Left lung (tissue), 4 donors: ENCODE measurements at regions not wholly inside any gene's neighbourhood (a gene's known extent, or its start where the extent isn't known, plus 50 kb on each side); places are given as distances from the start of the nearest gene placed in this dataset.

Experiments
- ATAC-seq: fragments of 200-7000 bp; cut with Tn5 transposase; one replicate; pipeline ENCODE4 v1.9.1; 2020; ENCODE audit warnings: moderate library complexity
- DNase-seq, 4 donors: peaks; one replicate each; pipeline ENCODE4 v3.0.0-alpha.2; 2013 to 2020
- H3K27ac ChIP-seq, 2 donors: fragments of 200-600 bp; sonication (generic) in 1 of 2; one replicate each; pipeline versions ENCODE4 v1.5.0 to v1.8.0; 2020 to 2021
- H3K27me3 ChIP-seq, 2 donors: fragments of 200-600 bp; sonication (generic) in 1 of 2; one replicate each; pipeline versions ENCODE4 v1.5.0 to v1.8.0; 2020 to 2021
- H3K36me3 ChIP-seq, 2 donors: fragments of 200-600 bp; sonication (generic) in 1 of 2; one replicate each; pipeline versions ENCODE4 v1.5.0 to v1.8.0; 2020 to 2021
- H3K4me1 ChIP-seq, 2 donors: fragments of 200-600 bp; one replicate each; pipeline ENCODE4 v1.8.0; 2021
- H3K4me3 ChIP-seq, 2 donors: fragments of 200-600 bp; sonication (generic) in 1 of 2; one replicate each; pipeline versions ENCODE4 v1.5.0 to v1.8.0; 2020 to 2021; ENCODE audit warnings: mild to moderate bottlenecking in 1 of 2
- H3K9me3 ChIP-seq, 2 donors: fragments of 200-600 bp; sonication (generic) in 1 of 2; one replicate each; pipeline versions ENCODE4 v1.5.0 to v1.8.0; 2020 to 2021
- CTCF ChIP-seq, 2 donors: fragments of 200-600 bp; sonication (generic) in 1 of 2; IDR thresholded peaks; one replicate each; pipeline versions ENCODE4 v1.5.0 to v1.8.0; 2021; ENCODE audit warnings: antibody characterized with exemption in 2 of 2
- intact Hi-C, 2 donors: fragments of 100-400 bp; cut with DNase I; formaldehyde crosslinking; loops; one replicate each; pipeline versions ENCODE4 v1.11.2 to v1.14.2; 2022
- donor health status: DM: no; HTN: yes; CAD: no.
- donor health status: DM: no; HTN: no; CAD: no.

DNA sequence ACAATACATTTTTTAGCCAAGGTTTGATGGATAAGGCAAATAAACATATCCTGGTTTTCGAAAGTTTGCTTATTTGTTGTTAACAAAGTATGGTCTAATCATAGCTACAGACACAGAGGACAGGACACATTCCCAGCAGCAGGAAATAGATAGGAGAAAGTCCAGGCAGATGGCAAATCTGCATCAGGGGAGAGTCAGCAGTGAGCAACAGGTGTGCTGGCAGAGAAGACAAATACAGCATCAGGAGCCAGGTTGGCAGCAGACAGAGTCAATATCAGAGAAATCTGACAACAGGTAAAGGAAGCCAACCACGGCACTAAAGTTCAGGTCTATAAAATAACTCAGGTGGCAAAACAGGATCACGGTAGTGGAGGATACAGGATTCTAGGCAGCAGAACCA, 210.7 kb upstream of the PTBP2 start:
- no peak for TF ChIP-seq CTCF (IDR thresholded peaks at IDR 0.05)
- Histone ChIP-seq H3K27ac (no peak overlapping the region), H3K4me3 (no peak overlapping the region), H3K27me3 (no peaks in the 10 kb centered on the region), H3K9me3 (no peaks in the 10 kb centered on the region), H3K36me3 (no peaks in the 10 kb centered on the region), H3K4me1 (no peaks in the 10 kb centered on the region)
- ATAC-seq: no peak
- no peak for DNase-seq
- intact Hi-C loops: no loop called here

DNA sequence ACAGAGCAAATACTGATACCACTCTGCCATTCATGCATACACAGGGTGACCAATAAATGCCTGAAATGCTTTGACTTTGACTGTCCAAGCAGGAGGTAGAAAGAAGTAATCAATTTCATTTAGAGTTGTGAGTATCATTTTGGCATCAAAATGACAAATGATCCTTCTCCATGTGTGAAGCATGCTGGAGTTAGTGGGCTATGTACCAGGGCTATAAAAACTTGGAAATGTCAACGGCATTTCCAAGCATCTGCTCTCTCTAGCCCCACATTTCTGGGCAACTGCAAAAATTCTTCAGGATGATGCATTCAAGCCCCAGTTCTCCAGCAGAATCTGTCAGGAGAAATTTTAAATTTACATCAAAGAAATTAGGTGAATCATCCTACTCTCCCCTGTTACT, 208.4 kb upstream of the PTBP2 start:
- no peak for TF ChIP-seq CTCF (IDR thresholded peaks at IDR 0.05)
- Histone ChIP-seq H3K9me3 (no peaks in the 10 kb centered on the region), H3K4me3 (no peak overlapping the region), H3K27ac (no peak overlapping the region), H3K36me3 (no peaks in the 10 kb centered on the region), H3K4me1 (no peaks in the 10 kb centered on the region), H3K27me3 (no peaks in the 10 kb centered on the region)
- intact Hi-C loops: no loop called here
- ATAC-seq (no peak), DNase-seq (no peak)

GRCh38 chr1:96515430-96515829, 206.2 kb upstream of the PTBP2 start:
- intact Hi-C loops: no loop called here
- Histone ChIP-seq H3K4me3 (no peak overlapping the region), H3K9me3 (no peaks in the 10 kb centered on the region), H3K27ac (no peak overlapping the region), H3K27me3 (no peaks in the 10 kb centered on the region), H3K4me1 (no peaks in the 10 kb centered on the region), H3K36me3 (no peaks in the 10 kb centered on the region)
- ATAC-seq: no peak
- no peak for DNase-seq
- TF ChIP-seq CTCF (IDR thresholded peaks at IDR 0.05): no peak

GRCh38 chr1:96515925-96516324, 205.7 kb upstream of the PTBP2 start:
- intact Hi-C loops: no loop called here

DNA sequence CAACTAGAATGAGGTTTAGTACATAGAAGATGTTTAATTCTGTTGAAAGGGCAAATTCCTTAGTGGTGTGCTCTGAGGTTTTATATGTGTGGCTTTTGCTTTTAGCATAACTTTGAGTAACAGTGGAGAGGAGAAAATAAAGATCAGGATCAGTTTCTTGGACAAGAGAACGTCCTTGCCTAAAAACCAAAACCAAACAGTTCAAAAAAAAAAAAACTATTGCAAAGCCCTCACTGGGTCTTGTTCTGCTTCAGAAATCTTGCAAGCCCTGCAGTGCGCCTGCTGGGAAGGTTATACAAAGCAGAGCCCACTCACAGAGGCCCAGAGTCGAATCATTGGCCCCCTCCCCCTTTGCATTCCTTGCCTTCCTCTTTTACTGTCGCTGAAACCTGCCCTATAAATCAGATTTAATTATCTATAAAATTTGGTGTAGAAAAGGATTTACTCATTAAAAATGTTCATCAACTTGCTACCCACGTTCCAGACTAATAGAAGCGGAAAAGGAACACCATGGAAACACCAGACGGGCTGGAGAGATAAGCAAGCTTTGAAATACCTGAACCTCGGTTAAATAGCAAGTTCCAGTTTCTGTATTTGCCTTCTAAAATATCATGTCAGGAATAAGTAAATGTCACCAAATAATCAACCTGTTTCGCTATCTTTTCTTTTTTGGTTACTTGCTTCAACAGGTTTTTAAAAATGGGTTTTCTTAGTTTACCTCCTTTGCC, 201.6 kb upstream of the PTBP2 start:
- no peak for ATAC-seq
- no peak for TF ChIP-seq CTCF (IDR thresholded peaks at IDR 0.05)
- Histone ChIP-seq H3K9me3 (no peaks in the 10 kb centered on the region), H3K4me3 (no peak overlapping the region), H3K27ac (no peak overlapping the region), H3K36me3 (no peaks in the 10 kb centered on the region), H3K27me3 (no peaks in the 10 kb centered on the region), H3K4me1 (no peaks in the 10 kb centered on the region)
- intact Hi-C loops: no loop called here
- no peak for DNase-seq

More at GRCh38 chr1:96515925-96516324, 205.7 kb upstream of the PTBP2 start:
- DNase-seq: no peak
- TF ChIP-seq CTCF (IDR thresholded peaks at IDR 0.05): no peak
- Histone ChIP-seq H3K4me1 (no peaks in the 10 kb centered on the region), H3K27me3 (no peaks in the 10 kb centered on the region), H3K9me3 (no peaks in the 10 kb centered on the region), H3K36me3 (no peaks in the 10 kb centered on the region), H3K4me3 (no peak overlapping the region), H3K27ac (no peak overlapping the region)
- no peak for ATAC-seq
